ENCODE measurements at regions not wholly inside any gene's neighbourhood (a gene's known extent, or its start where the extent isn't known, plus 50 kb on each side); places are given as distances from the start of the nearest gene placed in this dataset.

DNA sequence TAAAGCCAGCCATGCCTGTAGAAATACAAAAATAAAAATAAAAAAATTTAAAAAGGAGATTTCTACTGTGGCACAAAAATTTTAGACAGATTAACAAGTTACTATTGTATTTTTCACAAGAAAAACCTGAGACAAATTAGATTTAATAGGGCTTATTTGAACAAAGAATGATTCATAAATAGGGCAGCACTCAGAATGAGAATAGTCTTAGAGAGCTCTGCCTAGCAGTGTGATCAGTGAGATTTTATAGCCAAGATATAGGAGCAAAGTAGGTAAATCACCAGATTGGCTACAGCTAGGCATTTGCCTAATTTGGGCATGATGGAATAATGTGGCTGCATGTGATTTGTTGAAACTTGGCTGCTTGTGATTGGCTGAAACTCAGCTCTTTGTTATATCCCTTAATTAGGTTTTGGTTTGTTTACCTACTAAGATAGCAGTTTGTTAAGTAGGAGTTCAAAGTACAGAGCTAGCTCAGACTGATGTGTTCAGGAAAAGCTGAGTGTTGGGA, 279.7 kb upstream of the TMTC1 start:
- H3K27ac ChIP-seq, result no peak overlapping the region
- H3K4me3 ChIP-seq, result no peak overlapping the region

DNA sequence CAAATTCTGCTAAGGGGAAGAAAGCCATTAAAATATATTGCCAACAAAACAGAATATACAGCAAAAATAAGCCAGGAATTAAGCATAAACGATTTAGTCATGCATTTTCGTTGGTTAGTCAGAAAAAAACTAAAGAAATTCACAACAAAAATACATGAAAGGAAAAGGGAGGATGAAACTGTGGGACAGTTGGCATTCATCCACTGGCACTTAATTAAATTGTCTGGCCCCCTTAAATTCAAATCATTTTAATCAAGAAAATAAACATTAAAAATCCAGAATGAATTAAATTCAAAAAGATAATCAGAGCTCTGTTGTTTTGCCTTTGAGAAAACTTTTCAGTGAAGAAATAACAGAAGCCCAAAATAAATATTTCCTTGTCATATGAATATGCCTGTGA, 264.6 kb upstream of the TMTC1 start:
- H3K27ac ChIP-seq, result no peak overlapping the region

DNA sequence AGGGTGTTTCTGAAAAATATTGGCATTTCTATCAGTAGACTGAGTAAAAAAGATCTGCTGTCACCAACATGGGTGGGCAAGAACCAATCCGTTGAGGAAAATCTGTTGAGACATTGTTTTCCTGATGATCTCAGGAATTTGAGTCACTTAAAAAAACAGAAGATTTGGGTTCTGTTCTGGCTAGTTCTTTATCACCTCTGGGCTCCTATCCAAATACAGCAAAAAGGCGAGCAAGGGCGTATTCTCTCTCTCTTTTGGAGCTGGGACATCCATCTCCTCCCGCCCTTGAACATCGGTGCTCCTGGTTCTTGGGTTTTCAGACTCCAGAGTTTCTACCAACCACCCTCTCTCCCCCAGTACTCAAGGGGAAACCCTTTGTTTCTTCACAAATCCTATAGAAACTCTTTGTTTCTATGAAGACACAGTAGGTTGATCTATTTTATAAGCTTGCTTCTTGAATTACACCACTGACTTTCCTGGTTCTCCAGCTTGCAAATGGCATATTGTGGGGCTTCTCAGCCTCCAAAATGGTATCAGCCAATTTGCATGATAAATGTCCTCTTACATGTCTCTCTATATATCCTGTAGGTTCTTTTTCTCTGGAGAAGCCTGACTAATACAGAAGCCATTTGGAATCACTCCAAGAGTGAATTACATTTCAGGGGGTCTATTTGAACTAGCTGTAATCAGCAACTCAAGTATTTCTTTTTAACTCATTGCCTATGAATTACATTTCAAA, 263.9 kb upstream of the TMTC1 start:
- Histone ChIP-seq H3K27ac (no peak overlapping the region), H3K4me3 (no peak overlapping the region)

More for the DNA sequence above, 264.6 kb upstream of the TMTC1 start:
- H3K4me3 ChIP-seq, result no peak overlapping the region

DNA sequence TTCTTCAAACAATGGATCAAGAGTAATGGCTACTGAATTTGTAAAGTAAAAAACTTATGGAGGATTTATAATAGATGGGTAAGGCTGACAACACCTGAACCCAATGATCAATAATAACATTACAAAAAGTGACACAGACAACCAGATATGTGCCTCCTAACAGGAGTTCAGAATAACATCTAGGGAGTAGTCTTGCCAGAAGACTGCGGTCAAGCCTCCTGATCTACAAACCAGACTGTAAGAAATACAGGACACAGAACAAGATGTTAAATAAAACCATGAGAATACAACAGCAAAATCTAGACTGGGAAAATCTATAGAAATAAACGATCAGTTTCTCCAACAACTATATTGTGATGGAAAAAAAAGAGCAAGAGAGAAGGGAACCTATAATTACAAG, 262.6 kb upstream of the TMTC1 start:
- Histone ChIP-seq H3K27ac (no peak overlapping the region), H3K4me3 (no peak overlapping the region)

DNA sequence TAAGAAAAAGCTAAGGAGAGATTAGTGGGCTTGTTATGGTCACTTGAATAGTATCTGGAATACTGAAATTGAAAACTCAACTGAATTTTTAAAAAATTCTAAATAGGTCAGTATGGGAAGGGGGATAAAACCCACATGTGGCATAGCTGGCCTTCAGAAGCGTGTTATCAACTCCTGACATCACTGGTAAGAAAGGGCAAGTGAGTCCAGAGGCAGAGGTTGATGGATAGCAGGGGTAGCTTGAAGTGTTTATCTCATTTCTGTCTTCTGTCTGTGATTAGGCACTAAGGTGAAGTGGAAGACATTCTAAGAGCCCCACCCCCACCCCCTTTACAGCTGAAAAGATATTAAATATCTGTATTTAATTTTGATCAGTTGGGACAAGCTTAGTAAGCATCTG, 261.4 kb upstream of the TMTC1 start:
- Histone ChIP-seq H3K4me3 (no peak overlapping the region), H3K27ac (no peak overlapping the region)

DNA sequence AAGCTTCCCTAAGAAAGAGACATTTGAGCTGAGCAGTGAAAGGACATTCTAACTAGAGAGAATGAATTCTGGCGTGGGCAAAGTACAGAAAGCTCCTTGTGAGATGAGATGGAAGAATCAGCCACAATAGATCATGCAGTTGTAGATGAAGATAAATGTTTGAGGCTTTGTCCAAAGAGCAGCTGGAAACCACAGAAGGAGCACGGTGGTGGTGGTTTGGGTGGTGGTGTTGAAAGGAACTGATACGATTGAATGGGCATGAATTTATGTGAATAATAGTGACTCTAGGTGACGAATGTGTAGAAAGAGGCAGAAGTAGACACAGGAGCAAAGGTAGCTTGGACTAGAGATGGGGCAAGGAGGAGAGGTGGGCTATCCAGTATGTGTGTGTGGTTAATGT, 260.5 kb upstream of the TMTC1 start:
- no peak overlapping the region for H3K27ac ChIP-seq
- no peak overlapping the region for H3K4me3 ChIP-seq

DNA sequence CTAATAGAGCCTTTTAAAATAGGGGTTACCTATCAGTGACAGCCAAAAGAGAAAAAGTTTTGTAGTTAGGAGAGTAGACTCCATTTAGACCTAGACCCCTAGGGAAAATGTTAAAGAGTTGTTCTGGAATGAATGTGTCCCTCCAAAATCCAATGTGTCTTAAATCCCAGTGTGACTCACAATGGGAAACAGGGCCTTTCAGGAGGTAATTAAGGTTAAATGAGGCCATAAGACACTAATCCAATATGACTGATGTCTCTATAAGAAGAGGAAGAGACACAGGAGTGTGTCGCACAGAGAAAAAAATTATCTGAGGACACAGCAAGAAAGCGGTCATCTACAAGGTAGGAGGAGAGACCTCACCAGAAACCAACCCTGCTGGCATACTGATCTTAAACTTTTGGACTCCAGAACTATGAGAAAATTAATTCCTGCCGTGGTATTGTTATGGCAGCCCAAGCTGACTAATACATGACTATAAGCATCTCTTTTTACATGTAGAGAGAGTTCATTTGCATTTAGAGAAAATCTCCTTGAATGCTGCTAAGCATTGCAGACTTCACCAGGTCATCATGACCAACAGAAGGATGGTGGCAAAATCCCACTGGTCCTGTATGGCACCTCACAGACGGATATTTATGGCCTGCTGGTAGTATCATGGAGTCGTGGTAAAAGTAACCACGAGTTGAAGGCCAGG, 259.6 kb upstream of the TMTC1 start:
- H3K4me3 ChIP-seq, result no peak overlapping the region
- H3K27ac ChIP-seq, result no peak overlapping the region

DNA sequence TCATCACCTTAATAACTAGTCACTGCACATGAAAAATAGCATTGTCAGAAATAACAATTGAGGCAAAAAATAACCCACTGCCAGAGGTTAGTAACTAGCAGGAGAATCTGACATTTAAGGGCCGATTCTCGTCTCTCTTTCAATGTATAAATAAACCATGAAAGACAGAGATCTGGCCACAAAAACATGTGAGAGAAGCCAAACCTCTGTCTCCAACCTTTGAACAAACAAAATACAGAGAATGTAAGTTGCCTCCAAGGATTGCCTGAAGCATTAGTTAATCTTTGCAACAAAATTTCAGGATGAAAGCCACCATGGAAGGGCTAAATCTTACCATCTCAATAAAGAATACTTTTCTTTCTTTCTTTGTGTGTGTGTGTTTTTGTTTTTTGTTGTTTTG, 257.4 kb upstream of the TMTC1 start:
- Histone ChIP-seq H3K27ac (no peak overlapping the region), H3K4me3 (no peak overlapping the region)

DNA sequence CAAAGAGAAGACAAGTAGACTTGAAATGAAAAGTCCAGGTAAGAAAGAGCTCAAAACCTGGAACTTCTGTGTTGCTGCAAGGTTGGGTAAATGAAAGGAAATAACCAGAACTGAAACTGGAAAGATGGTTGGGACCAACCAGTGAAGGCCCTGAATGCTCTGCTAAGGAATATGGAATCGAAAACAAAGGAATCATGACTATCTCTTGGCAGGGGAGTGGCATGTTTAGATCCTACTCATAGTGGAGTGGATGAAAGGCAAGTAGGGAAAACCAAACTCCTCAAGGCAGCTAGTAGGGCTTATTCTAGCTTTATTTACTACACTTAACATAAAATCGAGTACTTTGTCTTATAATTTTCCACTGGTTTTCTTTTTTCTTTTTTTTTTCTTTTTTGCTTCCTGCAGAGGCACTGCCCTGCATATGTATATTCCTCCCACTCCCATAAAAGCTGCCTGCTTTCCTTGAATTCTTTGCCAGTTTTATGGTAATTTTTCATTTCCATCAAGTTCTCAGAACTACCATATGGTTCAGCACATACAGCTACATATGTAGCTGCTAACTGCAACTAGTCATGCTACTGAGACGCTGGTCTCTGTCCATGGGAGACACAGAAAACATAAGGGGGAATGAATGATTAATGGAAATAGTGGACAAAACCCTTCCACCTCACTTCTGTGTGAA, 247.1 kb upstream of the TMTC1 start:
- Histone ChIP-seq H3K4me3 (no peak overlapping the region), H3K27ac (no peak overlapping the region)

DNA sequence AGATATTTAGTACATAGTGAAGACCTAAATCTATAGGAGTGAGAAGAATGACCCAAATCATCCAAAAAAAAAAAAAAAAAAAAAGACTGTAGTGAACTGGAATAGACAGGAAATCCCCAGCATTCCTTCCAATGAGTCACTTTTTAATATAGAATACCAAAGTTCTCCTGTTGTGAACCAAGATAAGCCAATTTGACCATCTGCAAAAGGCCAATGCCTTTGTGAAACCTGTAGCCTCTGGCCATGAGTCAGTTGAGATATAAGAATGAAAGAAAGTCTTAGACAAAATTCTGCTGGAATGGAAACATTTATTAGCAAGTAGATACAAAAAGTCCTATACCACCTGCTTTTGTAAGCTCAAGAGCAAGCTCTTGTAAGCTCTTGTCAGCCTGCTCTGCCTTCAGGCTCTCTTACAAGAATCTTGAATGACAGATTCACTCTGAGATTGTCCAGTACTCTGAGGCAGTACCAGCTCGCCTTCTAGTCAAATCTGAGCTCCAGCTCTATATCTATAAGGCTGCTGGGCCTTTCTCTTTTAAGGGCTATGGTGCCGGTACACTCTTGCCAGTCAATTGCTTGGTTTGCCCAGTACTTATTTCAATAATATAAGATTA, 243.0 kb upstream of the TMTC1 start:
- Histone ChIP-seq H3K4me3 (no peak overlapping the region), H3K27ac (no peak overlapping the region)

DNA sequence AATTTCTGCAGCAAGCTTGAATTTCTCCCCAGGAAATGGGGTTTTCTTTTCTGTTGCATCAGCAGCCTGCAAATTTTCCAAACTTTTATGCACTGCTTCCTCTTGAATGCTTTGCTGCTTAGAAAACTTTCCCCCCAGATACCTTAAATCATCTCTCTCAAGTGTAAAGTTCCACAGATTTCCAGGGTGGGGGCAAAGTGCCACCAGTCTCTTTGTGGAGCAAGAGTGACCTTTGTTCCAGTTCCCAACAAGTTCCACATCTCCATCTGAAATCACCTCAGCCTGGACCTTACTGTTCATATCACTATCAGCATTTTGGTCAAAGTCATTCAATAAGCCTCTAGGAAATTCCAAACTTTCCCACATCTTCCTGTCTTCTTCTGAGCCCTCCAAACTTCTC, 241.6 kb upstream of the TMTC1 start:
- no peak overlapping the region for H3K4me3 ChIP-seq
- no peak overlapping the region for H3K27ac ChIP-seq

DNA sequence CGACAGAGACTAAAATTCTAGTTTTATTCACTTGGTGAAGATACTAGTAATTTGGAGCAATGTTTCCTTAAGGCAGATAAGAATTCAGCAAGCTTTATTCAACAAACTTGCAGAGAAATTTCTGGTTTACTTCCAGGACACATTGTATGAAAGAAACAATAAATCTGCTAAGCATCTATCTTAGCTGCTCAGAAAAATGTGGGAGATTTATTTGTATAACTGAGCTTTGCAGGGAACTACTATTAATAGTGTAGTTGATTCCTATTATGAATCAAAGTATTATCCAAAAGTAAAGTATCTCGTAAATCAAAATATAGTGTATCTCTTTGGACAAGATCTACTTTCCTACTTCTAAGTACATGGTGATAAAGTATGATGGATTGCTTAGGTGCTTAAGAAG, 239.4 kb upstream of the TMTC1 start:
- Histone ChIP-seq H3K27ac (no peak overlapping the region), H3K4me3 (no peak overlapping the region)

DNA sequence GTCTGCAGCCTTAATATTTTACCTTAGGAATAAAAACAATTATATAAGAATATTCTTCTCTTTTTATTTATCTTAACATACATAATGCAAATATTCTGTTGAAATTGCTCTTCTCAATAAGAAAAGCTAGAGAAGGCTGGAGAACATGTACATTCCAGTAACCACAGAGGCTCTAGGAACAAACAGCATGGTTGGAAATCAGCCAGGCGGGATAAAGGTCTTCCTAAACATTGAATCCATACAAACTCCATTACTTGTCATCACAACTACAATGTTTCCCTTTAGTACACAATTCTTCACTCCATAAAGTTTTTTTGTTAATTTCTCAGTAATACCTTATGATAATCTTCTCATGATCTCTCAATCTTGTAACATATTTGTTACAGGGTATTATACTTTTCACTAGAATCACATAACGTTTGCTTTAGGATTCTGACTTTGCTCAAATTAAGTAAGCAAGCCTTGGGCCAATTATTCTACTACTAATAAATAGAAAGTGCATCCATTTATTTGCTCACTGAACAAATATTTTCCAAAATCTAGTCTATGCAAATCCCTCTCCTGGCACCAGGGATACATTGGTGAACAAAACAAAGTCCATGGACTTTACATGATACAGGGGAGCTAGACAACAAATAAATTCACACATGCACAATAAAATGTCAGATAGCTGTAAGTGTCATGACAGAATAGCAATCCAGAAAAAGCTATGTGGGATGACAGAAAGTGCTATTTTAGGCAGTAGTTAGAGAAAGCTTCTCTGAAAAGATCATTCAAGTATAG, 237.5 kb upstream of the TMTC1 start:
- H3K27ac ChIP-seq, result no peak overlapping the region
- no peak overlapping the region for H3K4me3 ChIP-seq

DNA sequence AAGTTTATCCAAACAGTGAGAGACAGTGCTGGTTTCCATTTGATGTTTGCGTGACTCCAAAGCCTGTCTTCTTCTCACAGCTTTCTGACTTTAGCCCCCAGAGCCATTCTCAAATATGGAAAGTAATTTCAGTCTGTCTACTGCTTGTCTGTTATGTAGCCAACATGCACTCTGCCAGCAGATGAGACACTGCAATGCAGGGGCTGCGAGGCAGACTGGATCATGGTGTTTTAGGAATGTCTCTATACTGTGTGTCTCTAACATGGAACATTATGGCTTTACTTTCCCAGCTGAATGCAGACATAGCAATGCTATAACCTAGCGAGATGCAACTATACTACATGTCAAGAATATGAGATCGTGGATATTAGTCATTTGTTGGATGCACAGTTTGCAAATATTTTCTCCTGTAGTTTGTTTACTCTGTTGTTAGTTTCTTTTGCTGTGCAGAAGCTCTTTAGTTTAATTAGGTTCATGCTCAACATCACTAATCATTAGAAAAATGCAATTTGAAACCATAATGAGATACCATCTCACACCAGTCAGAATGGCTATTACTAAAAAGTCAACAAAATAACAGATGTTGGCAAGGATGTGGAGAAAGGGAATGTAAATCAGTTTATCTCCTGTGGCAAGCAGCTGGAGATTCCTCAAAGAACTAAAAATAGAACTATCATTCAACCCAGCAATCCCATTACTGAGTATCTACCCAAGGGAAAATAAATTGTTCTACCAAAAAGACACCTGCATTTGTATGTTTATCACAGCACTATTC, 235.8 kb upstream of the TMTC1 start:
- no peak overlapping the region for H3K27ac ChIP-seq

DNA sequence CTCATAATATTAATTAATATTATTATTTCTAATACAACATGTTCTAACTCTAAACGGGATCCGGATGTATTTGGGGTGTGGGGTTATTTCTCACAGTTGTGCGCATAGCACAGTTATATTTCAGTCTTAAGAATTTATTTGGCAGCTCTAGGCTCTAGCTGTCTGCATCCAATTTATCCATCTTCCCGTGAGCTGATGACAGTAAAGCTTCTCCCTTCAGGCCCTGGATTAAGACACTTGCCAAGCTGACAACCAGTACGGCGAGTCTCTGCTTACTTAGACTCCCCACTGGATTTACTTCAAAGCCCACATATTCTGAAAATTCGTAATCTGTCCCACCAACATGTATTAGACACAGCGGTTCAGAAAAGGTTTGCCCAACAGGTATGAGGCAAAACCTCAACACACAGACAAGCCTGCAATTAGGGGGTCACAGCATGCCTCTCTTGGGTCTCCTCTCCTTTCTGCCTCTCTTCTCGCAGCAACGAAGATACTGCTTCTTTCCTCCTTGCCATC, 232.9 kb upstream of the TMTC1 start:
- Histone ChIP-seq H3K27ac (no peak overlapping the region), H3K4me3 (no peak overlapping the region)

More for the DNA sequence above, 235.8 kb upstream of the TMTC1 start:
- H3K4me3 ChIP-seq, result no peak overlapping the region

DNA sequence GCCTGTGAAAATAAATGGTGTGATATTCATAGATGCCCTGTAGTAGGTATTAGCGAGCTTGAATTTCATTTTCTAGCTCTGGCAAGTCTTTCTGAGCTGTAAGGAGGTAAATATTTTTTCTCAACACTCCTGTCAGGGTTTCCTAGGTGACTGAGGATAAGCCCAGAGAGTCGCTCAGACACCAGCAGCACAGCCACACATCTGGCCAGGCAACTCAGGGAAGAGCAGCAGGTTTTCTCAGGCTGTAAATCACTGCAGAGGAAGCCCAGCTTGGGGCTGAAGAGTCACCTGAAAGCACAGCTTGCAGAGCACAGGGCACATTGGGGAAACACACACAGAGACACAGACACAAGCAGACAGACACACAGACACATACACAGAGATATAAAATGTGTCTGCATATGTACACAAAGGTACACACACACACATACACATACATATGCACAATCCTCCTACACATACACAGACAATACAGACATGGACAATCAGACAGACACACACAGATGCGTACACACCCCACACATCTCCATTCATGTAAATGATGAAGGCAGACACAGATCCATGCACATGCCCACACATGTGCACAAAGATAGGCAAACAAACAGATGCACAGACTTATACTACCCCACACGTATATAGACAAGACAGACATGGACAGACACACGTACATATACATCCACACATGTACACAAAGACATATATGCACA, 232.0 kb upstream of the TMTC1 start:
- Histone ChIP-seq H3K4me3 (no peak overlapping the region), H3K27ac (no peak overlapping the region)

DNA sequence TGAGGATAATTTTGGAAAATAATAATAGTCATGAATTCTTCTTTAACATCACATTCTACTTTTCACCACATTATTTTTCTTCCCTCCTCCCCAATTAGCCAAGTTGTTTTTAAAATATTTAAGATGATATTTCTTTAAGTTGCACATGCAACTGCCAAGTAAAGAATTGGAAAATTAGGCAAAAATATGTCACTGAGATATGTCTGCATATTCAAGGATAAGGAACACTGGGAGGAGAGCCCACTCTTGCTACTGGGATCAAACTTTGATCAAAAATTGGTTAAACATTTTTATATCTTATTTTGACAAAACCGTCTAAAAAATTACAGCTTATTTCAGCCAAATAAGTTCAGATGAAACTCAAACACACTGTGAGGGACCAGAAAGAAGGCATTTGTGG, 231.2 kb upstream of the TMTC1 start:
- no peak overlapping the region for H3K27ac ChIP-seq
- no peak overlapping the region for H3K4me3 ChIP-seq

DNA sequence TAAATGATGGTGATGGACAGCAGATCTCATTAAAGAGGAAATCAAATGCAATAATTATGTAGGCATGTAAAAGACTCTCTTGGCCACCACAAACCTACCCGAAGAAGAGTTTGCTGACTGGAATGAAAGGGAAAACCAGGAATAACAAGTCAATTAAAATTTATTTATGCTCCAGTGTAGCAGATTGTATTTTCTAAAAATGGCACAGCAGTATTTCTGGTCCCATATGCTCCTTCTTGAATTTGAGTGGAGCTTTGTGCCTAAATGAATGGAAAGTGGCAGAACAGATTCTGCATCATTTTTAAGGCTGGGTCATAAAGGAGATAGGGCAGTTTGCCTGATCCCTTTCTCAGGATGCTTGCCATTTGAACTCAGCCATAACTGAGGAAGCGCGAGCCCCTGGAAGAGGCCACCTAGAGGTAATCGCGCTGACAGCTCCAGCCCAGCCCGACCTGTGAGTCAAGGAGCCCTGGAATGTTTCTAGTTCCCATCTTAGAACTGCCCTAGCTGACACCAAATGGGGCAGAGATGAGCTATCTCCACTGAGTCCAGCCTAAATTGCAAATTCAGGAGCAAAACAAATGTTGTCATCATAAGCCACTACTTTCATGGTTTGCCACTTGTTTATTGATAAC, 229.2 kb upstream of the TMTC1 start:
- Histone ChIP-seq H3K4me3 (no peak overlapping the region), H3K27ac (no peak overlapping the region)

Measured in skin epidermis (tissue), 12 donors.